ENCODE measurements at regions not wholly inside any gene's neighbourhood (a gene's known extent, or its start where the extent isn't known, plus 50 kb on each side); places are given as distances from the start of the nearest gene placed in this dataset.
A peak's percentile ranks its signal among the peaks of the same experiment; 100 is the strongest.

DNA sequence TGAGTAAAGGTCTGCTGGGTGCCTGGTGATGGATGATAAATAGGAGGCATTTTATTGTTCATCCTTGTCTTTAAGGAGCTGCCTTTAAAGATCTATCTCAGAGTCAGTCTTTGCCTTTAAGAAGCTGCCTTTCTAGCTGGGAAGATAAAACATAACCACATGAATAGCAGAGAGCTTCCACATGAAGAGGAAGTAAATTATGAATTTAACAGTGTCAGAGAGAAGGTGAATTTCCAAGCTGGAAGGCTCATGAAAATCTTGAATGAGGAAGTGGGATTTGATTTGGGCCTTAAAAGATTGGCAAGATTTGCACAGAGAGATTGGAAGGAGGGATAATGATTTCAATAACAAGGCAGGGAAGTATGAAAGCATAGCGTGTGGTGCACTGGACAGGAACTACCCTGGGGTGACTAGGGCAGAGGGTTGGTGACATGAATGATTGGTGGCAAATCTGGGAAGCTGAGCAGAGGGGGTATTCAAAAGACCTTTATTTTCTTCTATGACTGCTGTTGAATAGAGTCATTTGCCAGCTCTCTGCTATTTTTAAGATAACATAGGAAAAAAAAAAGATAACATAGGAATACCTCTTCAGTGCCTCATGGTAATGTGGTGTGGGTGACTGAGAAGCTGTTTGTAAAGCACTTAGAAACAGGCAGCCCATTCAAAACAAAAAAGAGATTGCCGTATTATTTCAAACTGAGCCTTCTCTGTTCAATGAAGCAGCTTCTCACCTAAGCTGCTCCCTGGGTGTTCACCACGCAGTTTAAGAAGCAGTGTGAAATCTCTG, 591.6 kb downstream of the PKHD1 start:
- no peak for DNase-seq

DNA sequence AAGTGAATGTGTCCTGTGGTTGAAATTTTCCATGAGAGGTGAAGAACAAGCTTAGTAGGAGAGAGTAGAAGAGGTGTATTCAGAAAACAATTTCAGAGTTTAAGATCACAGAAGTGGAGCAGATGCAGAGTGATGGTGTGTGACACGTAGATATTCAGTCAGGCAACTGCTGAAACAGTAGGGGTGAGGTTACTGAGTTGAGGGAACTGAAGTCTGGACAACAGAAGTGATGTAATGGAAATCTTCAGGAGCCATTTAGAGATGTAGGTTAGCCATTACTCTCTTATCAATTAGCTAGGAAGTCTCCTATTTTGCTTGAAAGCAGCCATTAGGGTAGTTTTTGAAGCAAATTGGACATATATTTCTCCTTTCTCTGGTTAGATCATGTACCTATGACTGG, 584.4 kb downstream of the PKHD1 start:
- no peak for DNase-seq

DNA sequence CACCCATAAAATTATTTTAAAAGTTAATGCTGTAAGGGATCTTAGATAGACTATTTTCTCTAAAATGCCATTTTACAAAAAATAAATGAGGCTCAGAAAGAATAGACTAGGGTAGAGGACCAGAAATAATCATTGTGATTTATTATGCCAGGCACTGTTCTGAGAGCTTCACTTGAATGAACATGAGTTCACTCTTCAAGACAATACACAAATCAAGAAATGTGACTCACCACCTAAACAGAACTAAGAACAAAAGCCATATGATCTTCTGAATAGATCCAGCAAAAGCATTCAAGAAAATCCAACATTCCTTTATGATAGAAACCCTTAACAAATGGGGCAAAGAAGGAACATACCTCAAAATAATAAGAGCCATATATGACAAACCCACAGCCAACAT, 582.0 kb downstream of the PKHD1 start:
- no peak for DNase-seq

DNA sequence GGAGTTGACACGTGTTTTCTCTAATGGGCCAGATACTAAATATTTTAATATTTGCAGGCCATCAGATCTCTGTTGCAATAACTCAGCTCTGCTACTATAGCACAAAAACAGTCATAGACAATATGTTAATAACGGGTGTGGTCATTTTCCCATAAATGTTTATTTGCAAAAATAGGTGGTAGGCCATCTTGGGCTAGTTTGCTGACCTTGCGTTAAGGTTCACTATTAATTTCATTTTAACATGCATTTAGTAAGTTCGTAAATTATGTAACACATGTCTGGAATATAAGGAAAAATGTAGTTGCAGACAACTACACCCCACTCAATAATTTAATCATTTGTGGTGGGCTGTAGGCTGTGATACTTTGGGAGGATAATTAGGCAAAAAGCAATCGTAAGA, 577.8 kb downstream of the PKHD1 start:
- DNase-seq: no peak

DNA sequence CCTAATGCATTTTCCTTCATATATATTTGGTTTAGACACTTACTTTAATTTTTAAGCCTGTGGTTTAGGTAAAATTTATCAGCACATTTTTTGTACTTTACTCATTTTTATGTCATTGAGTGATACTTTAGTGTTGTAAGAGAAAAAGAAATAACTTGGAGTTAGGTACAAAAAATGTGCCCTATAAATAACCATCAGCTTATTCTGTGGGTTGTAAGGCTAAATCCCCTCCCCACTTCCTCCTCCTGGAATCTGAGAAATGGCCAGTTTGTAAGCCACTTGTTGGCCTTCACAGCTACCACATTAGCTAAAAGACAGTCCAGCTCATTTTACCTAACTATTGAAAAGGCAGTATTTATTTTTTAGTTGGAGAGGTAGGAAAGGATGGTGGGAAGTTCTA, 576.3 kb downstream of the PKHD1 start:
- DNase-seq: no peak

DNA sequence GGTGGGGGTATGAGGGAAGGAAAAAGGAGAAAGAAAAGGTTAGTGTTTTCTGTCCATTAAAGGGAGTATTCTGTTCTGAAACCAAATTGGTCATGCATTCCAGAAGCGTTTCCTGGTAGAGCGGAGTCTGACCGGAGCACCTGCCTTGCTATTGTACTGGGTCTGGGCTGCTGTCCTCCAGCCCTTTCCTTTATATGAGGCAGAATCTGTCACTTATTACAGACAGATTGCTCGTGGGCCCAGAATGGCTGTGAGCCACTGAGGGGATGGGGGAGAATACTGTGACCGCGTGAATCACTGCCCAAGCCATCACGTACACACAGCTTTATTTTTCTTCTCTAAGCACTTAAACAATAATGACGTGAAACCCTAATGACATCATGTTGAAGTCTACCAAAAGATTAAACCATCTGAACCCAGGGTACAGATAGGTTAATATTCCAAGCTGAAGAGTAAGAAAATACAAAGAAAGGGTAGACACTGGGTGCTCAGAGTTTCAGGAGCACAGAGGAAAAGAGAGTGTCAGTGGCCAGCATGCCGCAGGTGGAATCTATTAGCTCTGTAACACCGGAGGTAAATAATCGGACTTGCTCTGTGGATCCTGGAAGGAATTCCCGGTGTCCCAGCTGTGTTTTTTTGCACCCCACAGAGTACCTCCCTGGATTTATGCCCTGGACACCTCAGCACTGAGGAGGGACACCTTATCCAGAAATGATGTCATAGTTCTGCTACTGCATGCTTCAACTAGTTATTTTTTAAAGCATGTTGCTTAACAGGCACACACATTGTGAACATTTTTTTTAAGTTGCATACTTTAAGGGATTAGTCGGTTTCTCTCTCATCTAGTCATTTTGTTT, 573.3 kb downstream of the PKHD1 start:
- DNase-seq: no peak

DNA sequence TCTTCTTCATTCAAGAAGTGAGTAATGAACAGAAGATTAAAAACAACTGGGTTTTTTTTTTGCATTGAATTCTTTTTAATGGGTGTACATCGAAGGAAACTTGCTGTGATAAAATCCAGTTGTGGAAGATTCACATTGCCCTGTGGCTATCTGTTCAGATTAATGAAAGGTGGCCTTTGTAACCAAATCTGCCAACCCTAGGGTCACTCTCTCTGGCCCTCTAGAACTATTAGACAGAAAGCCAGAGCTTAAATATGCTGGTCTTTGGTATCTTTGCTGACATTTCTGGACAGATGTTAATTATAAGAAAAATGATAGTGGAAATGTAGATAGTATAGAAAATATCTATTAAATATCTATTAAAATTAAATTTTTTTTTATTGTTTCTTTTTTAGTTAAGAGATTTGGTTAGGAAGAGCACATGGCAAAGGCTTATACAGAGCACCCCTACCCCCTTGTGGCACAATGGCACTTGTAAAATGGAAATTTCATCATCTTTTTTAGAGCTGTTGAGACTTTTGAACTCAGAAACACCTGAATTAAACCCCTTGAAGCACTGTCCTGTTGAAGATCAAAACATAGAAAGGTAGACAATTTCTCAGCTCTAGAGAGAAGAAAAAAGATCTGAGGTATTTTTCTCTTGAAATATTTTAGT, 572.5 kb downstream of the PKHD1 start:
- DNase-seq: no peak

DNA sequence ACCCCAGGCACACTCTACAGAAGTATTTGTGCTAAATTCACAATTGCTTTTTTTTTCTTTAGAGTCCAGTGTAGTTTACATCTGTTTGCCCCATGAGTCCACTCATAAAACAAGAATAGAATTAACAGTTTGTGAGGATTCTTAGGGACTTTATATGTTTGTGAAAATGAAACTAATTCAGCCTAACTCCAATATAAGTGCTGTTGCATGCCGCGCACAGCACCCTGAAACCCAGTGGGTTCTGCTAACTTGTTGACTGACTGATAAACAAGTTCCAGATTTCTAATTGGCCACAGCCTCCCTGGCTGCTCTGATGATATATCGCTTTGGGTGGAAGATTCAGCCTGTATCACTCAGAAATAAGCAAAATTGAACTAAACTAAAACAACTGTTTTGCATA, 561.4 kb downstream of the PKHD1 start:
- DNase-seq: no peak

DNA sequence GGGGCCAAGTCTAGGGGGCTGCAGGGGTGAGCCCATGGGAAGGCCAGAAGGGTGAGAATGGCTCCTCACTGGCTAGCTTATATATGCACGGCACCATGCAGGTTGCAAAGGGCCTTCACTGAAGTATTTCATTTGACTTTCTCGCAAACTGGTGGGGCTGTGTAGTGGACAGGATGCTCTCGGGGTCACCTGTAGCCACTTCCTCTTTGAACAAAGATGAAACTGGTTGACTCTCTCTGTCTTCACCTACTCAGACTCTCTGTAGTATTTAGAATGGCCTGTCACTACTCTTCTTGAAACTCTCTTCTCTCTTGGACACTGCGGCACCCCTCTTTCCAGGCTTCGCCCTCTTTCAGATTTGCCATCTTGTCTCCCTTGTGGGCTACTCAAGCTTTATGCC, 560.5 kb downstream of the PKHD1 start:
- DNase-seq: no peak

DNA sequence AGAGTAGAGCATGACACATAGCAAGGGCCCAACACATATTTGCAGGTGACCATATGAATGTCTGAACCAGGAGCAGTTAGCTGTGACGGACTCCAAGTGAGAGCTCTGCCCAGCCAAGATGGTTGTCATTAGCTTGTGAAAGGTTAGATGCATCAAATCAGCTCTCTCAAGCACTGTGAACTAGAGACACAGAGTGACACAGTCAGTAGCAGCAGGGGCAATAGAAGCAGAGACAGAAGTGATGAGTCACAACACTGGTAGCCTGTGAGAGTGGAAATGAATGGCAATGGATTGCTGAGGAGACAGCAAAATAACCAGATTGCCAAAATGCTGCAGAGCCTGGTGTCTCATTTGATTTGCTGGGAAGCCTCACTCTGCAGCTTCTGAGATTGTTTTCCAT, 558.9 kb downstream of the PKHD1 start:
- DNase-seq: no peak

DNA sequence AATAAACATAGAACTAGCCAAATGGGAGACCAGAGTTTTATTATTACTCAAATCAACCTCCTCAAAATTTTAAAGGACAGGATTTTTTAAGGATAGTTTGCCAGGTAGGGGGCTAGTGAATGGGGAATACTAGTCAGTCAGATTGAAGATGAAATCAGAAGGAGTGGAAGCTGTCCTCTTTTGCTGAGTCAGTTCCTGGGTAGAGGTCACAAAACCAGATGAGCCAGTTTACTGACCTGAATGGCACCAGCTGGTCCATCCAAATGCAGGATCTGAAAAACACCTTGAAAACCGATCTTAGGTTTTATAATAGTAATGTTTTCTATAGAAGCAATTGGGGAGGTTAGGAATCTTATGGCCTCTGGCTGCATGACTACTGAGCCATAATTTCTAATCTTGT, 558.2 kb downstream of the PKHD1 start:
- no peak for DNase-seq

DNA sequence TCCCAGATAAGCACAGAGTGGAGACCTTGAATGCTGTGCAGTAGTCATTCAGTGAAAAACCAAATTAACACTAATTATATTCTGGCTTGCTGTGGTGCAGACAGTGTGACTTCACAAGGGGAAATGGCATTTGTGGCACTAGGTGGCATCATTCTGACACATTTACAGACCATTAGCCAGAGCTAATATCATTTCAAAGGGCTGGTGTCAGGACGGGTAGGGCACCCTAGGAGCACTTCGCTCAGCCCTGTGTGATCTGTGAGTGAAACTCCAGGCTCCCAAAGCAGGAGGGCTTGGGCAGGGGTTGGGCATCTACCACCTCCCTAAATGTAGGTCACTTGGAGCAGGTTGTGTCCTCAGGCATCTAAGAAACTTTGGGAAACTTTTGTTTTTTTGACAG, 555.8 kb downstream of the PKHD1 start:
- no peak for DNase-seq

DNA sequence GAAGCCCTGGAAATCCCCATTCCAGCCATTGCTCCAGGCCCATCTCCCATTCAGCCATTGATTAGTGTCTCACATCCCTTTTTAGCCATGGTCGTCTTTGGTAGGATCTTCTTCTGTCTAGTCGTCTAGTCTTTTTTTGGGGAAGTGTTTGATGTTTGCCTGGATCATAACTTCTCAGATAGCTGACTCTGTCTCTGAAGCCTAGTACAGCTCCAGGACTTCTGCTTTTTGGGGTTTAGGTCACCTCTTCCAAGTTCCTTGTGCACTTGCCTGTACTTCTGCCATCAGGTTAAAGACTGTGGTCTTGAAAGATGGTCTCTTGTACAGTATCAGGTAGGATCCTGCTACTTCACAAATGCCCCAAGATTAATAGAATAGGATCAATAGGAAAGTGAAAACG, 553.5 kb downstream of the PKHD1 start:
- DNase-seq: no peak

DNA sequence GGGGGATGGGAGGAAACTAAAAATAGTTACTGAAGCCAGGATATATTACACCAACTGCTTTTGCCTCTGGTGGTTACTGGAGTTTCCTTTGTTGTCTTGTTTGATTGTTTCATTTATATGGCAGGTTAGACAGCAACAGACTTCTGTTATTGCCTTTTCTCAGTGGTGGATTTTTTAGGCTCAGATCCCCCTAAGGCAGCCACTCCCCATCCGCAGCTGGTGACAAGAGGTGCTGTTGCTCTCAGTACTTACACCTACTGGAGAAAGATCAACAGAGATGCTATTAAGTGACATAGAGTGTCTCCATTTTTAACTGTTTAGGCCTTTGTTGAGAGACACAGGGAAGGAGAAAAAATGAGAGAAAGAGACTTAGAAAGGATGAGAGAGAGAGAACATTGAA, 552.1 kb downstream of the PKHD1 start:
- no peak for DNase-seq

DNA sequence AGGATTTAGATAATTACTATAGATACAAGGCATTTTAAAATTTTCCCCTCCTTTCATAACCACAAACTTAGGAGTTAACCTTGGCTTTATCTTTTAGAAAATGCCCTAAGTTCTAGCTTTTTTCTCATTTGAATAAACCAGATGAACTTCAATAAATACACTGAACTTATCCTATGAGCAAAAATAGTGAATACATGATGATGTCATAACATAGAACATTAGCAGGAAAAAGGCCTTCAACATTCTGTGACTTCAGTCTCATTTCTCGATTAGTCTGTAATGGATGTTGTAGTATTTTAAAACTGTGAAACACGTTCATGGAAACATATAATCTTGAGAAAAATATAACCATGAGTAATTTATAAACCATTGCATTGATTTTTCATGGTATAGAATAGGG, 550.7 kb downstream of the PKHD1 start:
- no peak for DNase-seq

DNA sequence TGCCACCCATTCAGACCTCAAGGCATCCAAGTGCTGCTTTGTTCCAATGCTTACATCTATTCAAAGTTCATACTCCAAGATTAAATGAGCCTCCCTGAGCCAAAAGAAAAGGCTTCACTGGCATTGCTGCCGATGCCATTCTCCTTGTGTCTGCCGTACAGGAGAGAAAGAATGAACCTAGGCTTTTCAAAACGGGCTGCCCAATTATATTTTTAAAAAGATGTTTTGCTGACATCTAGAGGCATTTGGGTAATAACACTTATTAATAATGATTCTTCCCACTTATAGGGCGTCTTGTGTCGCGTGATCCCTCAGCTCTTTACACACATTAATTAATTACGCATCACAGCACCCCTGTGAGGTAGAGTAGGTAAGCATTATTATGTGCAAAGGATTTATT, 545.6 kb downstream of the PKHD1 start:
- DNase-seq: no peak

DNA sequence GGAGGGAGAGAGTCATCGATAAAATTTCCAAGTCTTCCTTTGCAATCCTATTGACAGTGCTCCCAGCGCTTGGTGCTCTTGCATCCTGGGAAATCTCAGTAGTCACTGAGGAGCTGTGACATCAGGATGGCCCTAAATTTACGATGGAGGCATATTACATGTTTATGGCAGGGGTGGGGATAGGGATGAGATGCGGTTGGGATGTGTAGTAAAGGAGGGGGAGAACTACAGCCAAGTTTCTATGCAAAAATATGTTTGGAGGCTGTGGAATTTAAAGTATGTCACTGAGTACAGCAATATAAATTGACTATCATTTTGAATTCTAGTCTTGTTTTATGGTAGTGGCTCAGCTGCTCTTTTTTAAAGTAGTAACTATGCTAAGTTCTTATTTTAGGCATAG, 544.9 kb downstream of the PKHD1 start:
- DNase-seq: no peak

DNA sequence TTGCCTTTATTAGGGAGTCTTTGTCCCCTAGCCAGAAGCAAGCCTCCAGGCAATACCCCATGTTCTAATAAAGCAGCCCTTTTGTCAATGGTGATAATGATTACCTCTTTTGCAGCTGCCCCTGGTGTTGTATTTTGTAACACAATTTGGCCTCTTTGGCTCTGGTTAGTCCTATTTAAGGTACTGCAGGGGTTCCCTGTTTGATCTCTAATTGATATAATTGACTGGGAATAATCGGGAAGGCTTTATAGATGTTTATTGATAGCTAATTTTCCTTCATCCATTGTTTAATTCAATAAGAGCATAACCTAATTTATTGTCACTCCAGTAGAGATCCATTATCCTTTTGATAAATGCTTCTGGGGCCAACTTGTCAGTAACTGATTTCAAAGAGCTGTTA, 537.2 kb downstream of the PKHD1 start:
- no peak for DNase-seq

DNA sequence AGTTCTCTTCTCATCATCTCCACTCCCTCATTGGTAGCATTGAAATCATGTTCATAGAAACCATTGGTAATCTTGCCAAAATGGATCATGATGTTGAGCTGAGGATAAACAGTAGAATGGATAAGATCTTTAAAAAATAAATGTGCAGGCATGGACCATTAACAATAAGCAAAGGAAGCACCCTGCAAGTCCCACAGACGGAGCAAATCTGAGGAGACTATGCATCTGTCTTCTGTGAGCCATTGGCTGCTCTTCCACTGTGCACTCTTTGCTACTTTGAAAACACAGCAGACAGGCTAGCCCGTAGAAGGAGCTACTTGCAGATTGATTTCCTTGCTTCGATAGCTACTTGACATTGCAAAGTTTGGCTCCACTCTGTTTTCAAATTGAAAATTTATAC, 535.0 kb downstream of the PKHD1 start:
- no peak for DNase-seq

DNA sequence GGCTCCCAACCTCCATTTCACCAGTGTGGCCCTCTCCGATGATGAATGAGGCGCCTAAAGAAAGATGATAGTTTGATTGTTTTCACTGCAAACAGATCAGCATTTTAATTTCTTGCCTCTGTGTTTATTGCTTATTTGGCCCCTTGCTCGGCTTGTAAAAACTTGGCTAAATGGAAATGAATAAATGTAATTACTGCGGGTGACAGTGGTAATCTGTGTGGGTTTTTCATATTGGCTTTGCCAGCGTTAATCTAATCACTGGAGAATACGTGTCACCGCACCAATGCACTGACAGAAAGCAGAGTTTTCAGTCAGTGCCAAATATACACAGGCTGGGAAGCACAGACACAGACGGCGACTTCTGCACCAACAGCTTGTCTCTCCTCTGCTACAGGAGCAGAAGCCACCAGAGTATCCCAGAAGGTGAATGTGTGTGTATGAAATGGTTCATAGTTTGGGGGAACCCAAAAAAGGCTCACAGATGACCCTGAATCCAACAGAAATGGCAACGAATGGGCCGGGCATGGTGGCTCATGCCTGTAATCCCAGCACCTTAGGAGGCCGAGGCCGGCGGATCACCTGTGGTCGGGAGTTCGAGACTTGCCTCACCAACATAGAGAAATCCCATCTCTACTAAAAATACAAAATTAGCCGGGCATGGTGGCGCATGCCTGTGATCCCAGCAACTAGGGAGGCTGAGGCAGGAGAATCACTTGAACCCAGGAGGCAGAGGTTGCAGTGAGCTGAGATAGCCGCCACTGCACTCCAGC, 534.0 kb downstream of the PKHD1 start:
- no peak for DNase-seq

DNA sequence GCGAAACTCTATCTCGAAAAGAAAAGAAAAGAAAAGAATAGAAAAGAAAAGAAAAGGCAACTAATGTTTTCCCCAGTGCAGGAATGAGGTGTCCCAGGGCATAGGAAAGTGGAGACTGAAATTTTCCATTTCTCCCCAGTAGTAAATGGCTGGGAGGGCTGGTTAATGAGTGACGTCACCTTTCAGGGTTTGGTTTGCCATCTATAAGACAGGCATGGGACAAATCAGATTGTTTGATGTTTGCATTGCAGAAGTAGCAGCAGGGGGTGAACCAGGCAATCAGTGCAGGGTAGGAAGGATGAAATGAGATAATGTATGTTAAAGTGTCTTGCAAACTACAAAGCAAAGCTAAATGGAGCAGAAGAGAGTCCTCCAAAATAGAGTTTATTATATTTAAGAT, 533.4 kb downstream of the PKHD1 start:
- DNase-seq: no peak

DNA sequence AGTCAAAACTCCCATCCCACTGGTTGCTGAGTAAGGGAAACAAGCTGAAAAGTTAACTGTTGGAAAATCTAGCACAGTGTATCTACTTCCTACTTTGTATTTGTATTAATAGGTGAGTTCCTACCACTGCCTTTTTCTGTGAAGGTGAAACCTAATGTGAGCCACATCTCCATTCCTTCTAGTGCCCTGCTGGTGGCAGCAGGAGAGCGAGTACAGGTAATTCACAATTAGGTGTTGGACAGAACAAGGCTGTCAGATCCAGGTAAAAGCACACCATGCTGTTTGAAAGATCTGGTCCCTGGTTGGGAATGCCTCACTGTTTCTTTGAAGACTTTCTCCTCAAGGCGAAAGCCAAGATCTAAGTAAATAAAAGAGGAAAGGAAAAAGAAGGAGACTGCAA, 528.4 kb downstream of the PKHD1 start:
- no peak for DNase-seq

DNA sequence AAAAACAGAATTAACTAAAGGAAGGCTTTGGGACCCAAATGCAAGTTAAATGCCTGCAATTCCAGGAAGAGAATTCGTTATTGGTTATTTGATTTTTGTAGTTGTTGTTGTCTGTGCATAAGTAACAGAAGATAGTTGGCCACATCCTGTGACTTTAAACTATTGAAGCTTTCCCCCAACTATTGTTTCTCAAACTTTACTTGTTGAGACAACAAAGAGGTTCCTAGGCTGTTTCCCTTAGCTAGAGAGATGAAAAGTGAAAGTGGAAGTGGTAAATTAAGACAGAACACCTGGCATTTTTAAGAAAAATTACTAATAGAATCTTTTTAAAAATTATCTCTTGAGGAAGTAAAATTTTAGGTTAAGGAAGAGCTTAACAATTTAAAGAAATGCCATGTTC, 525.2 kb downstream of the PKHD1 start:
- peak; percentile 1 for DNase-seq
